HL-60 (cell line): ENCODE measurements at regions not wholly inside any gene's neighbourhood (a gene's known extent, or its start where the extent isn't known, plus 50 kb on each side); places are given as distances from the start of the nearest gene placed in this dataset.

Experiments used
- DNase-seq, 2 experiments: peaks; one replicate each; pipeline ENCODE4 v3.0.0-alpha.2; 2010 to 2020; ENCODE audit warnings: low read depth in 1 of 2, low spot score in 1 of 2
- H3K27ac ChIP-seq: fragments of 250-450 bp; sonication (Bioruptor Pico); replicated peaks from 2 replicates; pipeline ENCODE4 v1.5.1; 2020; ENCODE audit warnings: mild to moderate bottlenecking, moderate library complexity
- H3K27me3 ChIP-seq: fragments of 250-450 bp; sonication (Bioruptor Pico); 2 replicates; pipeline ENCODE4 v1.5.1; 2021; ENCODE audit warnings: mild to moderate bottlenecking, moderate library complexity; ENCODE audit not compliant: insufficient read depth, poor library complexity, severe bottlenecking
- H3K4me3 ChIP-seq: replicated peaks from 2 replicates; pipeline ENCODE4 v1.5.1; 2011; ENCODE audit warnings: mild to moderate bottlenecking, control low read depth, low read length; ENCODE audit not compliant: insufficient read depth
- CTCF ChIP-seq: IDR thresholded peaks from one replicate; pipeline ENCODE4 v1.5.1; 2011; ENCODE audit warnings: low read length, control low read depth, inconsistent platforms; ENCODE audit not compliant: insufficient read depth
- GABPA ChIP-seq: IDR thresholded peaks from 2 replicates; pipeline ENCODE4 v1.6.1; 2012; ENCODE audit warnings: low read depth
- POLR2AphosphoS5 ChIP-seq: IDR thresholded peaks from 2 replicates; pipeline ENCODE4 v1.6.1; 2012; ENCODE audit warnings: low read depth
- REST ChIP-seq: IDR thresholded peaks from 2 replicates; pipeline ENCODE4 v1.6.1; 2012; ENCODE audit warnings: low read depth; ENCODE audit not compliant: insufficient replicate concordance
- SPI1 ChIP-seq: IDR thresholded peaks from 2 replicates; pipeline ENCODE4 v1.6.1; 2012; ENCODE audit warnings: low read depth, mild to moderate bottlenecking, borderline replicate concordance

- Histone ChIP-seq H3K27me3 (no peaks in the 10 kb centered on the region), H3K27ac (peak overlapping the region; percentile 56), H3K4me3 (no peak overlapping the region)
- peak in 1 of 2 experiments; percentile 55 for DNase-seq
- no peak for TF ChIP-seq SPI1
- TF ChIP-seq REST, result no peak
- no peak for TF ChIP-seq CTCF
- TF ChIP-seq POLR2AphosphoS5, result no peak
- TF ChIP-seq GABPA, result no peak
These were observed 56.2 kb upstream of the UBE2L5 start for GRCh38 chr13:30366088-30366487.

GRCh38 chr13:30367296-30367695 is 55.0 kb upstream of the UBE2L5 start:
- Histone ChIP-seq H3K27me3 (no peaks in the 10 kb centered on the region), H3K27ac (no peak overlapping the region; the same call in 1 of the 2 replicates), H3K4me3 (no peak overlapping the region)
- no peak for TF ChIP-seq REST
- TF ChIP-seq SPI1, result no peak
- no peak for DNase-seq

GRCh38 chr13:30370146-30370545 is 52.1 kb upstream of the UBE2L5 start:
- no peak for DNase-seq
- Histone ChIP-seq H3K4me3 (no peak overlapping the region), H3K27ac (peak overlapping the region; percentile 97), H3K27me3 (no peaks in the 10 kb centered on the region)
- TF ChIP-seq CTCF (no peak), SPI1 (no peak), REST (no peak), GABPA (no peak), POLR2AphosphoS5 (no peak)

- no peaks in the 10 kb centered on the region for H3K27me3 ChIP-seq
- no peak for DNase-seq
- H3K4me3 ChIP-seq, result no peak overlapping the region
- peak overlapping the region; percentile 97 for H3K27ac ChIP-seq
- TF ChIP-seq SPI1 (no peak), CTCF (no peak), GABPA (no peak), REST (no peak), POLR2AphosphoS5 (no peak)
These were observed 51.3 kb upstream of the UBE2L5 start for GRCh38 chr13:30370916-30371521.
